ENCODE measurements at regions not wholly inside any gene's neighbourhood (a gene's known extent, or its start where the extent isn't known, plus 50 kb on each side); places are given as distances from the start of the nearest gene placed in this dataset.
A peak's percentile ranks its signal among the peaks of the same experiment; 100 is the strongest.

DNA sequence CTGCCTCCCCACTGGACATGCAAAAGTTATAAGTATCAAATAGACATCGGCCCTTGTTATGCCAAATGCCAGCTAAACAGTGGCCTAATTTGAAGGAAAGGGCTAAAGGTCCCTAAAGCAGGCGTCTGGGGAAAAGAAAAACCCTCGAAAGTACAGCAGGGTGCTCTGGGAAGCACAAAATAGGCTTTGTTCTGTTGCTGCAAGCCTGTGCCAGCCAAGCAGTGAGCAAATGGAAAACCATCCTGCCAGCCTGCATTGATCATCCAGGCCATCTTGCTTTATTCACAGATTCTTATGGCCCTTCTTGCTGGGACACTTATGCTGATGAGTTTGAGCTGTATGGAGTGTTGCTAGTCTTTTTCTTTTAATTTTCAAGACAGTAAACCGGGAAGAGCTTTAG is 62.2 kb upstream of the PLEKHG1 start:
- no peak for TF ChIP-seq HDGF (IDR thresholded peaks at IDR 0.05; ENCODE audit: borderline replicate concordance)
- no peak for TF ChIP-seq FOXK2 (IDR thresholded peaks at IDR 0.05)
- no peak for TF ChIP-seq SUZ12 (IDR thresholded peaks at IDR 0.05)
- no peak for TF ChIP-seq NFRKB (IDR thresholded peaks at IDR 0.05)
- no peak for TF ChIP-seq ARNT (IDR thresholded peaks at IDR 0.05)
- TF ChIP-seq SP1 (IDR thresholded peaks at IDR 0.05): no peak
- no peak for TF ChIP-seq TARDBP (IDR thresholded peaks at IDR 0.05)
- TF ChIP-seq CTBP1 (IDR thresholded peaks at IDR 0.05; ENCODE audit: borderline replicate concordance): no peak
- TF ChIP-seq L3MBTL2 (conservative IDR thresholded peaks at IDR 0.05): no peak
- CTCF ChIA-PET: interaction anchor here (0.6 kb wide), 1 partner anchor 1588 kb away, joined by 3 read pairs; no protein-coding TSS in a partner anchor
- POLR2A ChIA-PET: no interaction called here
- no peak for DNase-seq (ENCODE audit: extremely low spot score)

GRCh38 chr6:150537893-150538292 is 61.8 kb upstream of the PLEKHG1 start:
- ChIA-PET CTCF (interaction anchor here (0.6 kb wide), 1 partner anchor 1588 kb away, joined by 3 read pairs; no protein-coding TSS in a partner anchor), POLR2A (no interaction called here)
- TF ChIP-seq TARDBP (IDR thresholded peaks at IDR 0.05) (no peak), LEF1 (IDR thresholded peaks at IDR 0.05; ENCODE audit: borderline replicate concordance) (no peak), ELF4 (IDR thresholded peaks at IDR 0.05) (no peak), FOXK2 (IDR thresholded peaks at IDR 0.05) (no peak), ZNF384 (IDR thresholded peaks at IDR 0.05) (no peak), SP1 (IDR thresholded peaks at IDR 0.05) (no peak), NFRKB (IDR thresholded peaks at IDR 0.05) (no peak), CTBP1 (IDR thresholded peaks at IDR 0.05; ENCODE audit: borderline replicate concordance) (no peak), ARNT (IDR thresholded peaks at IDR 0.05) (no peak), L3MBTL2 (conservative IDR thresholded peaks at IDR 0.05) (no peak), FOXM1 (IDR thresholded peaks at IDR 0.05; ENCODE audit: borderline replicate concordance) (no peak), PKNOX1 (IDR thresholded peaks at IDR 0.05) (no peak), SUZ12 (IDR thresholded peaks at IDR 0.05) (no peak), BHLHE40 (IDR thresholded peaks at IDR 0.05; ENCODE audit: borderline replicate concordance) (no peak), HDGF (IDR thresholded peaks at IDR 0.05; ENCODE audit: borderline replicate concordance) (no peak), FOXA1 (IDR thresholded peaks at IDR 0.05) (no peak)
- no peak for DNase-seq (ENCODE audit: extremely low spot score)

- POLR2A ChIA-PET: no interaction called here
- no peak for DNase-seq (ENCODE audit: extremely low spot score)
- CTCF ChIA-PET: no interaction called here
- TF ChIP-seq ELF4 (IDR thresholded peaks at IDR 0.05) (no peak), PKNOX1 (IDR thresholded peaks at IDR 0.05) (no peak), ARNT (IDR thresholded peaks at IDR 0.05) (no peak), SUZ12 (IDR thresholded peaks at IDR 0.05) (no peak)
Measured at GRCh38 chr6:150539111-150539510, 60.6 kb upstream of the PLEKHG1 start.

DNA sequence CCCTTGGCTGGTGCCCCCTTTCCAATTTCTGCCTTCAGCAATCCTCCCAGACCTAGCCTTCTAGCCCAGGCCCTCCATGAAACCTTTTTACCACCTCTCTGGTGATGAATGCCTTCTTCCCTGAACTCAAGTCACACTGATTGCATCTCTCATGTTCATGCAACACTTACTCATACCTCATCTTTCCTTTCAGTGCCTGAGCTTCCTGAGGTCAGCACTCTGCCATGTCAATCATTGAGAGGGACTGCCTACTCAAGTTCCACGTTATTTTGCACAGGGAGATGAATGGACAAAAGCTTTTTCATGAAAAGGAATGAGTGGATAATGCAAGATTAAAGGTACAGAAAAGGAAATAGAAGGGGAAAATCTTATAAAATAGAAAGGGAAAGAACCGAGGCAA is 60.1 kb upstream of the PLEKHG1 start:
- DNase-seq (ENCODE audit: extremely low spot score): no peak
- ChIA-PET POLR2A (no interaction called here), CTCF (no interaction called here)
- TF ChIP-seq PKNOX1 (IDR thresholded peaks at IDR 0.05): peak; percentile 87
- no peak for TF ChIP-seq L3MBTL2 (conservative IDR thresholded peaks at IDR 0.05)

GRCh38 chr6:150541576-150541975 is 58.1 kb upstream of the PLEKHG1 start:
- TF ChIP-seq NFRKB (IDR thresholded peaks at IDR 0.05) (no peak), L3MBTL2 (conservative IDR thresholded peaks at IDR 0.05) (no peak), PKNOX1 (IDR thresholded peaks at IDR 0.05) (no peak), ARNT (IDR thresholded peaks at IDR 0.05) (no peak), FOXK2 (IDR thresholded peaks at IDR 0.05) (no peak), CTBP1 (IDR thresholded peaks at IDR 0.05; ENCODE audit: borderline replicate concordance) (no peak), SUZ12 (IDR thresholded peaks at IDR 0.05) (no peak), HDGF (IDR thresholded peaks at IDR 0.05; ENCODE audit: borderline replicate concordance) (no peak), BHLHE40 (IDR thresholded peaks at IDR 0.05; ENCODE audit: borderline replicate concordance) (no peak), FOXM1 (IDR thresholded peaks at IDR 0.05; ENCODE audit: borderline replicate concordance) (no peak), TARDBP (IDR thresholded peaks at IDR 0.05) (no peak), FOXA1 (IDR thresholded peaks at IDR 0.05) (no peak), ZNF384 (IDR thresholded peaks at IDR 0.05) (no peak), SP1 (IDR thresholded peaks at IDR 0.05) (no peak), LEF1 (IDR thresholded peaks at IDR 0.05; ENCODE audit: borderline replicate concordance) (no peak)
- POLR2A ChIA-PET: no interaction called here
- no peak for DNase-seq (ENCODE audit: extremely low spot score)
- CTCF ChIA-PET: interaction anchor here (0.6 kb wide), 1 partner anchor 22 kb away, joined by 3 read pairs; no protein-coding TSS in a partner anchor

DNA sequence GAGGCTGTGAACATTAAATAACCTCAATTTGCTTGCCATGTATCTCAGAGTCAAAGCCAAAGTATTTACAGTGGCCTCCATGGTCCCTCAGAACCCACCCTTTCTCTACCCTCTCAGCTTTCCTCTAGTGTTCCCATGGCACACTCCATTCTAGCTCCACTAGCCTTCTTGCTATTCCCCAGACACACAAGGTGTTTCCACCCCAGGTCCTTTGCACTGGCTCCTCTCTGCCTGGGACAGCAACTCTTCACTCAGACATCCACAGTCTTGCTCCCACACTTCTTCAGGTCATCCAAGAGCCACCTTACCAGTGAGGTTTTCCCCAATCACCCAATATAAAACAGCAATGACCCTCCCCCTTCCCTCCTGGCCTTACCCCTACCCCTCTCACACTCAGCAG is 56.5 kb upstream of the PLEKHG1 start:
- DNase-seq (ENCODE audit: extremely low spot score): no peak
- TF ChIP-seq HDGF (IDR thresholded peaks at IDR 0.05; ENCODE audit: borderline replicate concordance) (no peak), BHLHE40 (IDR thresholded peaks at IDR 0.05; ENCODE audit: borderline replicate concordance) (no peak), FOXM1 (IDR thresholded peaks at IDR 0.05; ENCODE audit: borderline replicate concordance) (no peak), LEF1 (IDR thresholded peaks at IDR 0.05; ENCODE audit: borderline replicate concordance) (no peak), ARNT (IDR thresholded peaks at IDR 0.05) (no peak), NFRKB (IDR thresholded peaks at IDR 0.05) (no peak)
- ChIA-PET POLR2A (no interaction called here), CTCF (interaction anchor here (0.7 kb wide), 1 partner anchor 348 kb away, joined by 3 read pairs; no protein-coding TSS in a partner anchor)
